Spleen (tissue), 11 donors: ENCODE measurements at regions not wholly inside any gene's neighbourhood (a gene's known extent, or its start where the extent isn't known, plus 50 kb on each side); places are given as distances from the start of the nearest gene placed in this dataset.

Experiments used
- DNase-seq: peaks from one replicate; pipeline ENCODE4 v3.0.0-alpha.2; 2020
- H3K27ac ChIP-seq, 8 donors: fragments of 200-600 bp; sonication (generic) in 7 of 8; 1 replicate in 4 of 8; 2 replicates in 4 of 8; pipeline versions ENCODE4 v1.5.0 to v1.8.0; 2016 to 2021; ENCODE audit warnings: inconsistent platforms in 4 of 8, mild to moderate bottlenecking in 4 of 8, moderate library complexity in 1 of 8
- H3K27me3 ChIP-seq, 7 donors: fragments of 200-600 bp; sonication (generic) in 6 of 7; replicated peaks in 1 of 7; 1 replicate in 4 of 7; 2 replicates in 3 of 7; pipeline versions ENCODE4 v1.5.0 to v1.8.0; 2016 to 2021; ENCODE audit warnings: inconsistent platforms in 3 of 7, mild to moderate bottlenecking in 1 of 7
- H3K36me3 ChIP-seq, 6 donors: fragments of 200-600 bp; sonication (generic) in 5 of 6; 1 replicate in 4 of 6; 2 replicates in 2 of 6; pipeline versions ENCODE4 v1.5.0 to v1.8.0; 2016 to 2021; ENCODE audit warnings: inconsistent platforms in 2 of 6
- H3K4me1 ChIP-seq, 6 donors: fragments of 200-600 bp; sonication (generic) in 5 of 6; 1 replicate in 3 of 6; 2 replicates in 3 of 6; pipeline versions ENCODE4 v1.5.0 to v1.8.0; 2016 to 2021; ENCODE audit warnings: inconsistent platforms in 3 of 6
- H3K4me3 ChIP-seq, 8 donors: fragments of 200-600 bp; sonication (generic) in 7 of 8; 1 replicate in 4 of 8; 2 replicates in 4 of 8; pipeline versions ENCODE4 v1.5.0 to v1.8.0; 2016 to 2021; ENCODE audit warnings: inconsistent platforms in 4 of 8, mild to moderate bottlenecking in 4 of 8, moderate library complexity in 2 of 8
- H3K9me3 ChIP-seq, 8 donors: fragments of 200-600 bp; sonication (generic) in 7 of 8; 1 replicate in 4 of 8; 2 replicates in 4 of 8; pipeline versions ENCODE4 v1.5.0 to v1.8.0; 2016 to 2021; ENCODE audit warnings: inconsistent platforms in 4 of 8
- POLR2A ChIP-seq, 3 donors: fragments of 450-650 bp; IDR thresholded peaks; one replicate each; pipeline ENCODE4 v1.5.1; 2017; ENCODE audit warnings: antibody characterized with exemption in 3 of 3, mild to moderate bottlenecking in 1 of 3
- POLR2AphosphoS5 ChIP-seq, 3 donors: sonication (generic); formaldehyde crosslinking; IDR thresholded peaks; one replicate each; pipeline ENCODE4 v1.5.1; 2017; ENCODE audit warnings: antibody characterized with exemption in 3 of 3
- WGBS, 5 donors: extraction: QIAGEN DNeasy Blood & Tissue Kit in 3 of 5; methylation state at CpG; one replicate each; pipeline versions ENCODE4 v1.1.5 to v1.1.7; 2013 to 2018; 5-methylcytosine and 5-hydroxymethylcytosine counted together
- intact Hi-C: fragments of 100-400 bp; cut with DNase I; formaldehyde crosslinking; loops from one replicate; pipeline ENCODE4 v1.15.0; 2023; ENCODE audit warnings: low total_unique reads
- TF ChIP-seq, protein P1 (sequence below), 11 experiments: fragments of 200-600 bp in 7 of 11; fragments of 450-650 bp in 4 of 11; sonication (generic) in 4 of 11; IDR thresholded peaks in 8 of 11; conservative IDR thresholded peaks in 3 of 11; 1 replicate in 7 of 11; 2 replicates in 4 of 11; pipeline versions ENCODE4 v1.4.0 to v1.8.0; 2016 to 2021; ENCODE audit warnings: antibody characterized with exemption in 11 of 11, inconsistent platforms in 4 of 11, mild to moderate bottlenecking in 1 of 11
- donor health status: healthy with polysubstance abuse.
- donor health status: DM: no; HTN: no; CAD: no; lungs with moderate emphysema.
- donor health status: DM: no; HTN: no; CAD: no.
- donor health status: Bipolar disorder and iron deficiency.
- donor health status: healthy.
- donor health status: DM: no; HTN: no; CAD: no.
- donor health status: DM: yes; HTN: yes; CAD: no.

DNA sequence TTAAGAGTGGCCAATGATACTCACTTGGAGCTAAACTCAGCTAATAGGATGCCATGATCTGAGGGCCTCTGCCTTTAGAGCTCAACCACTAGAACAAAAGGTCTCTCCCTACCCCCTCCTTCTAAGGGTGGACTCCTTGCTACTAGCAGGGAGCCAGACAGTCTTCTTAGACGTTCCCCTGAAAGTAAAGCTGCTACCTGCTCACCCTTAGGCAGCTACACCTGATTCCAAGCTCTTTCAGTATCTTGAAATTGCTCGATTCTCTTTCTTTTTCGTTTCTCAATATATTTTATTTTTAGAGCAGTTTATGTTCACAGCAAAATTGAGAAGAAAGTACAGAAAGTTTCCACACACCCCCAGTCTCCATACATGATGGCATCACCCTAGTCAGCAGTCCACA lies 112.6 kb upstream of the KCNJ15 start:
- no peaks in the 10 kb centered on the region for H3K36me3 ChIP-seq
- H3K4me3 ChIP-seq = no peak overlapping the region
- H3K27me3 ChIP-seq = peaks cover 0 to 3% (median 0%) of the 10 kb centered on the region in 7 donors
- 60 to 73% (median 66%) methylated on average over 3 of the region's 3 CpGs for WGBS, 5 donors
- TF ChIP-seq, protein P1, sequence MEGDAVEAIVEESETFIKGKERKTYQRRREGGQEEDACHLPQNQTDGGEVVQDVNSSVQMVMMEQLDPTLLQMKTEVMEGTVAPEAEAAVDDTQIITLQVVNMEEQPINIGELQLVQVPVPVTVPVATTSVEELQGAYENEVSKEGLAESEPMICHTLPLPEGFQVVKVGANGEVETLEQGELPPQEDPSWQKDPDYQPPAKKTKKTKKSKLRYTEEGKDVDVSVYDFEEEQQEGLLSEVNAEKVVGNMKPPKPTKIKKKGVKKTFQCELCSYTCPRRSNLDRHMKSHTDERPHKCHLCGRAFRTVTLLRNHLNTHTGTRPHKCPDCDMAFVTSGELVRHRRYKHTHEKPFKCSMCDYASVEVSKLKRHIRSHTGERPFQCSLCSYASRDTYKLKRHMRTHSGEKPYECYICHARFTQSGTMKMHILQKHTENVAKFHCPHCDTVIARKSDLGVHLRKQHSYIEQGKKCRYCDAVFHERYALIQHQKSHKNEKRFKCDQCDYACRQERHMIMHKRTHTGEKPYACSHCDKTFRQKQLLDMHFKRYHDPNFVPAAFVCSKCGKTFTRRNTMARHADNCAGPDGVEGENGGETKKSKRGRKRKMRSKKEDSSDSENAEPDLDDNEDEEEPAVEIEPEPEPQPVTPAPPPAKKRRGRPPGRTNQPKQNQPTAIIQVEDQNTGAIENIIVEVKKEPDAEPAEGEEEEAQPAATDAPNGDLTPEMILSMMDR (IDR thresholded peaks at IDR 0.05 in 8 of 11, conservative IDR thresholded peaks at IDR 0.05 in 3 of 11) = no peak
- TF ChIP-seq POLR2AphosphoS5 (IDR thresholded peaks at IDR 0.05) = no peak
- TF ChIP-seq POLR2A (IDR thresholded peaks at IDR 0.05) = no peak
- intact Hi-C loops = no loop called here
- H3K9me3 ChIP-seq = peaks cover 0 to 26% (median 13%) of the 10 kb centered on the region in 8 donors
- no peaks in the 10 kb centered on the region for H3K4me1 ChIP-seq
- no peak overlapping the region for H3K27ac ChIP-seq
- no peak for DNase-seq

DNA sequence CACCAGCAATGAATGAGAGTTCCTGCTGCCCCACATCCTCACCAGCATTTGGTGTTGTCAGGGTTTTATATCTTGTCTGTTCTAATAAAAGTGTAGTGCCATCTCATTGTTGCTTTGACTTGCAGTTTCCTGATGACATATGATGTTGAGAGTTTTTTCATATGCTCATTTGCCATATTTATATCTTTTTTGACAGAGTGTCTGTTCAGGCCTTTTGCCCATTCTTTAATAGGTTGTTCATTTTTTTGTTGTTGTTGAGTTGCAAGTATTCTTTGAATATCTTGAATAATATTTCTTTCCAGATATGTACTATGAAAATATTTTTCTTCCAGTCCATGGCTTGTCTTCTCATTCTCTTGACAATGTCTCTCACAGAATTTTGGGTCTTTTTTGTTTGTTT lies 111.7 kb upstream of the KCNJ15 start:
- H3K4me3 ChIP-seq = no peak overlapping the region
- TF ChIP-seq, protein P1 (IDR thresholded peaks at IDR 0.05 in 8 of 11, conservative IDR thresholded peaks at IDR 0.05 in 3 of 11) = no peak
- no peak for TF ChIP-seq POLR2AphosphoS5 (IDR thresholded peaks at IDR 0.05)
- TF ChIP-seq POLR2A (IDR thresholded peaks at IDR 0.05) = no peak
- DNase-seq = no peak
- no peak overlapping the region for H3K27ac ChIP-seq
- intact Hi-C loops = no loop called here
- peaks cover 0 to 26% (median 13%) of the 10 kb centered on the region in 8 donors for H3K9me3 ChIP-seq
- H3K36me3 ChIP-seq = no peaks in the 10 kb centered on the region
- peaks cover 0 to 3% (median 0%) of the 10 kb centered on the region in 7 donors for H3K27me3 ChIP-seq
- no peaks in the 10 kb centered on the region for H3K4me1 ChIP-seq

DNA sequence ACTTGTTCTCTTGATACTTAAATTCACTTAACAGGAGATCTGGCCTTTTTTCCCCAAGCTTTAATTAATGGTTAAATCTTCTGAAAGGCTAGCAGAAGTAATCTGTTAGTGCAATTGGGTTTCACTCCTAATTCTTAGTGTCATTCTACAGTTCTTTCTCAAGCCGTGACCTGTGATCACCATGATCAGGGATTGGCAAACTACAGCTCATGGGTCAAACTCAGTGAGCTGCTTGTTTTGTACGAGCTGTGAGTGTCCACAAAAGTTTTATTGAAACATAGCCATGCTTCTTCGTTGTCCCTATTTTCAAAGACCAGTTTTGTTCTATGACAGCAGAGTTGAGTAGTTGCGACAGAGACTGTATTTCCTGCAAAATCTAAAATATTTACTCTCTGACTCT lies 109.4 kb upstream of the KCNJ15 start:
- H3K27me3 ChIP-seq = peaks cover 0 to 10% (median 0%) of the 10 kb centered on the region in 7 donors
- TF ChIP-seq, protein P1 (IDR thresholded peaks at IDR 0.05 in 8 of 11, conservative IDR thresholded peaks at IDR 0.05 in 3 of 11) = no peak
- no peak for TF ChIP-seq POLR2AphosphoS5 (IDR thresholded peaks at IDR 0.05)
- no peak for TF ChIP-seq POLR2A (IDR thresholded peaks at IDR 0.05)
- peaks cover 0 to 24% (median 12%) of the 10 kb centered on the region in 8 donors for H3K9me3 ChIP-seq
- H3K36me3 ChIP-seq = no peaks in the 10 kb centered on the region
- no peak overlapping the region for H3K4me3 ChIP-seq
- H3K27ac ChIP-seq = no peak overlapping the region
- no peak for DNase-seq
- WGBS, 5 donors = 57 to 75% (median 70%) methylated on average over 4 of the region's 4 CpGs
- intact Hi-C loops = no loop called here
- H3K4me1 ChIP-seq = no peaks in the 10 kb centered on the region

DNA sequence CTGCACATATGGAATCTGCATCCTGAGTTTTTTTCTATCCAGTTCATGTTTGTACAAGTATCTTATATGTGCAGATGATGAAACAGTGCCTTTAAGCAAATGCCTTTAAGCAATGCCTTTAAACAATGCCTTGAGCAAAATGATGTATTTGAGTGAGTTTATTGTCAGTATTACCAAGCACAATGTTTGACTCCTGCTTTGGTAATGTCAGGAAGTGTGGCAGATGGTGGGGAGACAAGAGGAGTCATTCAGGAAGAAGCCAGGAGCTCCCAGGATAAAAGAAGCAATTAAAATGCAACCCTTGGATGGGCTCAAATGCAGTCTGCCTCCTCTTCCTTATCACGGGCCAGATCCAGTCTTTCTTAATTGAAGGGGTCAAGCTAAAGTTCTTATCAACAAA lies 108.7 kb upstream of the KCNJ15 start:
- no peak for DNase-seq
- peaks cover 0 to 11% (median 0%) of the 10 kb centered on the region in 7 donors for H3K27me3 ChIP-seq
- no peak overlapping the region for H3K4me3 ChIP-seq
- H3K36me3 ChIP-seq = no peaks in the 10 kb centered on the region
- H3K27ac ChIP-seq = no peak overlapping the region
- no peaks in the 10 kb centered on the region for H3K4me1 ChIP-seq
- WGBS, 5 donors = 21 to 50% (median 39%) methylated on average over 1 of the region's 1 CpG
- TF ChIP-seq POLR2AphosphoS5 (IDR thresholded peaks at IDR 0.05) = no peak
- TF ChIP-seq, protein P1 (IDR thresholded peaks at IDR 0.05 in 8 of 11, conservative IDR thresholded peaks at IDR 0.05 in 3 of 11) = no peak
- no peak for TF ChIP-seq POLR2A (IDR thresholded peaks at IDR 0.05)
- H3K9me3 ChIP-seq = peaks cover 0 to 24% (median 10%) of the 10 kb centered on the region in 8 donors
- intact Hi-C loops = no loop called here
